Gastrocnemius medialis (tissue), 4 donors: ENCODE measurements at regions not wholly inside any gene's neighbourhood (a gene's known extent, or its start where the extent isn't known, plus 50 kb on each side); places are given as distances from the start of the nearest gene placed in this dataset.

Experiments used
- ATAC-seq, 2 donors: fragments of 150-250 bp; one replicate each; pipeline ENCODE4 v1.9.1; 2016
- DNase-seq, 2 donors: peaks; one replicate each; pipeline ENCODE4 v3.0.0-alpha.2; 2019
- H3K27ac ChIP-seq, 4 donors: fragments of 200-600 bp; sonication (generic); 1 replicate in 1 of 4; 2 replicates in 3 of 4; pipeline ENCODE4 v1.5.1; 2016 to 2018; ENCODE audit warnings: mild to moderate bottlenecking in 2 of 4, moderate library complexity in 1 of 4
- H3K27me3 ChIP-seq, 3 donors: fragments of 200-600 bp; sonication (generic) in 2 of 3; 1 replicate in 1 of 3; 2 replicates in 2 of 3; pipeline versions ENCODE4 v1.5.1 to v1.6.0; 2016 to 2019; ENCODE audit warnings: mild to moderate bottlenecking in 1 of 3, moderate library complexity in 1 of 3
- H3K36me3 ChIP-seq, 2 donors: fragments of 200-600 bp; sonication (generic) in 1 of 2; one replicate each; pipeline ENCODE4 v1.5.1; 2017 to 2018
- H3K4me1 ChIP-seq, 2 donors: fragments of 200-600 bp; sonication (generic) in 1 of 2; one replicate each; pipeline ENCODE4 v1.5.1; 2016 to 2017; ENCODE audit warnings: mild to moderate bottlenecking in 2 of 2
- H3K4me3 ChIP-seq, 4 donors: fragments of 200-600 bp; sonication (generic) in 3 of 4; 1 replicate in 1 of 4; 2 replicates in 3 of 4; pipeline ENCODE4 v1.5.1; 2016 to 2019; ENCODE audit warnings: mild to moderate bottlenecking in 2 of 4
- H3K9me3 ChIP-seq, 3 donors: fragments of 200-600 bp; sonication (generic) in 2 of 3; 1 replicate in 1 of 3; 2 replicates in 2 of 3; pipeline ENCODE4 v1.5.1; 2016 to 2019
- POLR2A ChIP-seq, 2 donors: fragments of 450-650 bp; IDR thresholded peaks; one replicate each; pipeline ENCODE4 v1.6.1; 2017; ENCODE audit warnings: antibody characterized with exemption in 2 of 2, mild to moderate bottlenecking in 2 of 2, moderate library complexity in 2 of 2
- in situ Hi-C, 4 donors: fragments of 200-750 bp; cut with MboI; loops; one replicate each; pipeline versions ENCODE4 v1.15.0 to v1.8.0; 2017; ENCODE audit warnings: low sequenced_read_pairs in 4 of 4
- intact Hi-C: fragments of 100-400 bp; cut with DNase I; formaldehyde crosslinking; loops from one replicate; pipeline ENCODE4 v1.15.1; 2023; ENCODE audit warnings: low total_unique reads
- TF ChIP-seq, protein P1 (sequence below), 5 experiments: fragments of 450-650 bp in 3 of 5; fragments of 200-600 bp in 2 of 5; sonication (generic) in 2 of 5; IDR thresholded peaks in 4 of 5; conservative IDR thresholded peaks in 1 of 5; 1 replicate in 4 of 5; 2 replicates in 1 of 5; pipeline ENCODE4 v1.5.1; 2016 to 2019; ENCODE audit warnings: antibody characterized with exemption in 5 of 5, mild to moderate bottlenecking in 3 of 5, moderate library complexity in 3 of 5

DNA sequence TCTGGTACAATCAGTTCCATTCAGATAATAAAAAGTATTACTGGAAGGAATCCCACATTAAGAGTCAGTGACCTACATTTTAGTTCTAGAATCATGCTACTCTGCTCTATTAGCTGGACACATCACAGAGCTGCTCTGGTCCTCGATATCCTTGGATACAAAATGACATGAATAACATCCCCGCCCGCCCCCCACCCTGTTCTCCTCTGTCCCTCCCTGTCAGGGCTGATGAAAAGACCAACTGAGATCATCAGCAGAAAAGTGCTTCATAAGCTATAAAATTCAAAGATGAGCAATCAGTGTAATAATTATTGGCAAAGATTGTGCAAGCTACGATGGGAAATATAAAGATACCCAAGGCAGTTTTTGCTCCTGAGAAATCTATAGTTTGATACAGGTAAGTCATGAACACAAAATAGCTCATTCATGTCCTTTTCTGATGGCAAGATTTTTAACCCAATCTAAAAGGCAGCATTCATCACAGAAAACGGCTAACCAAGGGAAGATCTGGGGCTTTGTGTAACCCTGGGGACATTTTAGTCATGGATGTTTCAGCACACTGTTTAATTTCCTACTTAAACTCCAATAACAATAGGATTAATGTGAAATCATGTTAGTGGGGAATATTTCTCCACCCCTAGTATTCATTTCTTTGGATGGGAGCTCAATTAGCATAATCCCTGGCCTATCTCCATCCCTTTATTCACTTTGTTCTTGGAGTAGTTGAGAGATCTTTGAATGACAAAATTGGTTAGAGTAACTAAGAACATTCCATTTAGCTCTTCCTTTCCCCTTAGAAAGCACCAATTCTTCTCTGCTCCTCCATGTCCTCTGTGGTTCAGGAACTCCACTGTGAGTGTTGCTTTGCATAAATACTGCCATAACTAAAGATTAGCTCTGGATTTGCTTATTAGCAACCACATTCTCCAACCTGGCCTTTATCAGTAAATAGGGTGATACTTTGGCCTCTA lies 459.4 kb upstream of the GRIA1 start:
- DNase-seq (no peak), ATAC-seq (no peak)
- no peak overlapping the region for H3K27ac ChIP-seq
- intact Hi-C loops (no loop called here), in situ Hi-C loops (no loop called here)
- no peaks in the 10 kb centered on the region for H3K4me1 ChIP-seq
- H3K9me3 ChIP-seq, result no peaks in the 10 kb centered on the region
- no peaks in the 10 kb centered on the region for H3K36me3 ChIP-seq
- TF ChIP-seq, protein P1, sequence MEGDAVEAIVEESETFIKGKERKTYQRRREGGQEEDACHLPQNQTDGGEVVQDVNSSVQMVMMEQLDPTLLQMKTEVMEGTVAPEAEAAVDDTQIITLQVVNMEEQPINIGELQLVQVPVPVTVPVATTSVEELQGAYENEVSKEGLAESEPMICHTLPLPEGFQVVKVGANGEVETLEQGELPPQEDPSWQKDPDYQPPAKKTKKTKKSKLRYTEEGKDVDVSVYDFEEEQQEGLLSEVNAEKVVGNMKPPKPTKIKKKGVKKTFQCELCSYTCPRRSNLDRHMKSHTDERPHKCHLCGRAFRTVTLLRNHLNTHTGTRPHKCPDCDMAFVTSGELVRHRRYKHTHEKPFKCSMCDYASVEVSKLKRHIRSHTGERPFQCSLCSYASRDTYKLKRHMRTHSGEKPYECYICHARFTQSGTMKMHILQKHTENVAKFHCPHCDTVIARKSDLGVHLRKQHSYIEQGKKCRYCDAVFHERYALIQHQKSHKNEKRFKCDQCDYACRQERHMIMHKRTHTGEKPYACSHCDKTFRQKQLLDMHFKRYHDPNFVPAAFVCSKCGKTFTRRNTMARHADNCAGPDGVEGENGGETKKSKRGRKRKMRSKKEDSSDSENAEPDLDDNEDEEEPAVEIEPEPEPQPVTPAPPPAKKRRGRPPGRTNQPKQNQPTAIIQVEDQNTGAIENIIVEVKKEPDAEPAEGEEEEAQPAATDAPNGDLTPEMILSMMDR (IDR thresholded peaks at IDR 0.05 in 4 of 5, conservative IDR thresholded peaks at IDR 0.05 in 1 of 5), result no peak
- TF ChIP-seq POLR2A (IDR thresholded peaks at IDR 0.05), result no peak
- H3K27me3 ChIP-seq, result no peaks in the 10 kb centered on the region
- H3K4me3 ChIP-seq, result no peak overlapping the region

DNA sequence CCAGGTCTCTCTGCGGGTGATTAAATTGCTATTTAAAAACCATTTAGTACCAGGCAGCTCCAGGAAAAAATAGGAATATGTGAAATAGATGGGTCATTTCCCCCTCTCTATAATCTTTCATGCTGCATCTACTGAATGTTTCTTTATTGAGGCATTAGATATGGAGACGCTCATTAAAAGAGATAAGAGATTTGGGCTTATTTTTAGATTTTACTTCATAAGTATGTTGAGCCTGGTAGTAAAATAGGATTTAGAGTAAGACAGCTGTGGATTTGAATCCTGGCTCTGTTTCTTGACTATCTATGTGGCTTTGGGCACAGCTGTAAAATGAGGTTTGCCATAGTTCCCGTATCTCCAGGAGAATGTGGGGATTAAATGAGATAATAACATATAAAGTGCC lies 451.0 kb upstream of the GRIA1 start:
- Histone ChIP-seq H3K9me3 (no peaks in the 10 kb centered on the region), H3K36me3 (no peaks in the 10 kb centered on the region), H3K27me3 (no peaks in the 10 kb centered on the region), H3K4me3 (no peak overlapping the region), H3K27ac (no peak overlapping the region), H3K4me1 (no peaks in the 10 kb centered on the region)
- DNase-seq (no peak), ATAC-seq (no peak)
- intact Hi-C loops (no loop called here), in situ Hi-C loops (no loop called here)
- no peak for TF ChIP-seq POLR2A (IDR thresholded peaks at IDR 0.05)
- TF ChIP-seq, protein P1 (IDR thresholded peaks at IDR 0.05 in 4 of 5, conservative IDR thresholded peaks at IDR 0.05 in 1 of 5), result no peak

DNA sequence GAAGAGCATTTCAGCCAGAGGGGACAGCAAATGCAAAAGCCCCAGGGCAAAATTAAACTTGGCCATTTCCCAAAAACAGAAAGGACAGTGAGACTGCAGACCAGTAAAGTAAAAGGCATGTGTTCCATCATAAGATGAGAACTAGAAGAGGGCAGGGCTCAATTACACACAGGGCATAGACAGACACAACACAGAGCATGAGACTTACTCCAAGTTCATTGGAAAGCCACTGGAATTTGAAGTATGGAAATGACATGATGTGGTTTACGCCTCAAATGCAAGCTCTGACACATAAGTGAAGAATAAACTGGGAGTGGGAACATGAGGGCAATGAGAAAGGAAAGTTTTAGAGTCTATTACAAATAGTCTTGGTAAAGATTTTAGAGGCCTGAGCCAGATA lies 446.6 kb upstream of the GRIA1 start:
- Histone ChIP-seq H3K4me1 (no peaks in the 10 kb centered on the region), H3K36me3 (no peaks in the 10 kb centered on the region), H3K4me3 (no peak overlapping the region), H3K27me3 (no peaks in the 10 kb centered on the region), H3K27ac (no peak overlapping the region), H3K9me3 (no peaks in the 10 kb centered on the region)
- intact Hi-C loops (no loop called here), in situ Hi-C loops (no loop called here)
- ATAC-seq (no peak), DNase-seq (no peak)
- no peak for TF ChIP-seq POLR2A (IDR thresholded peaks at IDR 0.05)
- TF ChIP-seq, protein P1 (IDR thresholded peaks at IDR 0.05 in 4 of 5, conservative IDR thresholded peaks at IDR 0.05 in 1 of 5), result no peak

DNA sequence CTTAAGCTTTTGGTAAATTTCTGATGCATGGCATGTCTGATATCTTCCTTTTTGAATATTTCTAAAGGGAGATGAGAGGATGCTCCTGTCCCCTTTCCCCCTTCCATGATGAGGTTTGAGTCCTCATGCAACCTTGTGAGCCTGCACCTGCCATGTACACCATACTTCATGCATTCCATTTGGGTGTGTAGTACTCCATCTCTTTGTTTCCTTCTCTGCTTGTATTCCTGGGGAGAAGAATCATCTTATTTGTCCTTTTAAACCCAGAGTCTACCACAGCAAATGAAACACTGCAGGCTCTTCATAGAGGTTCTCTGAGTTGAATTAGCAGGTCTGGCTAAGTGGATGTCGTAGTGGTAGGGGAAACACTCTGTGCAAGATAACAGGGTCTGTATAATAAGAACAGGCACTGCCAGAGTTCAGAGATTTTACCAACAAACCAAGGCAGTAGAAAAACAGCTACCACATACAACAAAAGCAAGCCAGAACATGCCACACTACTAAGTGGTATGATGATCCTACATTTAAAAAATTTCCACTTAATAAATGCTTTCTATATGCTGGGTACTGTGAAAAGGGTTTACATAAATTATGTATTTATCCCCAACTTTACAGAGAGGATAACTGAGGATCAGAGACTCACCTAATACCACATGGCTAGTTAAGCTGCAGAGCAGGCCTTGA lies 439.8 kb upstream of the GRIA1 start:
- intact Hi-C loops (no loop called here), in situ Hi-C loops (no loop called here)
- ATAC-seq, result no peak
- no peaks in the 10 kb centered on the region for H3K9me3 ChIP-seq
- TF ChIP-seq, protein P1 (IDR thresholded peaks at IDR 0.05 in 4 of 5, conservative IDR thresholded peaks at IDR 0.05 in 1 of 5), result no peak
- TF ChIP-seq POLR2A (IDR thresholded peaks at IDR 0.05), result no peak
- DNase-seq, result no peak
- no peaks in the 10 kb centered on the region for H3K36me3 ChIP-seq
- no peaks in the 10 kb centered on the region for H3K27me3 ChIP-seq
- H3K4me1 ChIP-seq, result no peaks in the 10 kb centered on the region
- H3K27ac ChIP-seq, result no peak overlapping the region
- H3K4me3 ChIP-seq, result no peak overlapping the region
